ENCODE measurements at regions not wholly inside any gene's neighbourhood (a gene's known extent, or its start where the extent isn't known, plus 50 kb on each side); places are given as distances from the start of the nearest gene placed in this dataset.

- no peak overlapping the region for H3K27ac ChIP-seq
- peaks cover 0 to 4% (median 0%) of the 10 kb centered on the region in 9 donors for H3K27me3 ChIP-seq
- TF ChIP-seq CTCF (IDR thresholded peaks at IDR 0.05), result no peak
- no peak for TF ChIP-seq POLR2A (IDR thresholded peaks at IDR 0.05)
- no peak for ATAC-seq
- peaks cover 0 to 7% (median 0%) of the 10 kb centered on the region in 12 donors for H3K9me3 ChIP-seq
- intact Hi-C loops (cut with DNase I), result no loop called here
- no peak overlapping the region for H3K4me3 ChIP-seq
- no peak for DNase-seq
- WGBS, 4 donors, result 30 to 45% (median 34%) methylated on average over 4 of the region's 4 CpGs
- no peaks in the 10 kb centered on the region for H3K36me3 ChIP-seq
- no peaks in the 10 kb centered on the region for H3K4me1 ChIP-seq
Observed at GRCh38 chr16:5333991-5334390, 236.4 kb upstream of the EEF2KMT start.

GRCh38 chr16:5333126-5333525, 235.5 kb upstream of the EEF2KMT start:
- WGBS, 4 donors, result 87 to 93% (median 90%) methylated on average over 5 of the region's 5 CpGs
- H3K27ac ChIP-seq, result no peak overlapping the region
- intact Hi-C loops (cut with DNase I), result no loop called here

GRCh38 chr16:5330058-5330457, 232.5 kb upstream of the EEF2KMT start:
- intact Hi-C loops (cut with DNase I), result no loop called here
- TF ChIP-seq CTCF (IDR thresholded peaks at IDR 0.05), result no peak
- TF ChIP-seq POLR2A (IDR thresholded peaks at IDR 0.05), result no peak
- no peak overlapping the region for H3K27ac ChIP-seq
- H3K9me3 ChIP-seq, result peaks cover 0 to 15% (median 5%) of the 10 kb centered on the region in 12 donors
- H3K27me3 ChIP-seq, result no peaks in the 10 kb centered on the region
- H3K4me3 ChIP-seq, result no peak overlapping the region
- no peak for DNase-seq
- no peaks in the 10 kb centered on the region for H3K4me1 ChIP-seq
- H3K36me3 ChIP-seq, result no peaks in the 10 kb centered on the region
- WGBS, 4 donors, result 78 to 84% (median 81%) methylated on average over 3 of the region's 3 CpGs
- no peak for ATAC-seq

More at GRCh38 chr16:5333126-5333525, 235.5 kb upstream of the EEF2KMT start:
- peaks cover 0 to 4% (median 0%) of the 10 kb centered on the region in 9 donors for H3K27me3 ChIP-seq
- no peak overlapping the region for H3K4me3 ChIP-seq
- peaks cover 0 to 7% (median 0%) of the 10 kb centered on the region in 12 donors for H3K9me3 ChIP-seq
- no peaks in the 10 kb centered on the region for H3K4me1 ChIP-seq
- ATAC-seq, result no peak
- TF ChIP-seq POLR2A (IDR thresholded peaks at IDR 0.05) (no peak), CTCF (IDR thresholded peaks at IDR 0.05) (no peak)
- no peaks in the 10 kb centered on the region for H3K36me3 ChIP-seq
- no peak for DNase-seq

- 56 to 62% (median 60%) methylated on average over 5 of the region's 5 CpGs for WGBS, 4 donors
- no peaks in the 10 kb centered on the region for H3K27me3 ChIP-seq
- peaks cover 0 to 15% (median 5%) of the 10 kb centered on the region in 12 donors for H3K9me3 ChIP-seq
- H3K36me3 ChIP-seq, result no peaks in the 10 kb centered on the region
- no peak for DNase-seq
- H3K27ac ChIP-seq, result no peak overlapping the region
- no peak overlapping the region for H3K4me3 ChIP-seq
- TF ChIP-seq CTCF (IDR thresholded peaks at IDR 0.05) (no peak), POLR2A (IDR thresholded peaks at IDR 0.05) (no peak)
- intact Hi-C loops (cut with DNase I), result loop anchor here in 1 of 10 donors (10.0 kb wide), 1 partner anchor 56 kb away; no protein-coding TSS in a partner anchor
- no peaks in the 10 kb centered on the region for H3K4me1 ChIP-seq
- ATAC-seq, result no peak
Observed at GRCh38 chr16:5328546-5328945, 231.0 kb upstream of the EEF2KMT start.

Data from heart left ventricle (tissue), 16 donors.